Activated CD4-positive, alpha-beta T cell treated with anti-CD3 and anti-CD28 coated beads for 4 hours (primary cell): ENCODE measurements at regions not wholly inside any gene's neighbourhood (a gene's known extent, or its start where the extent isn't known, plus 50 kb on each side); places are given as distances from the start of the nearest gene placed in this dataset.

Experiments
- DNase-seq, 2 donors: peaks; one replicate each; pipeline ENCODE4 v3.0.0-alpha.2; 2020

GRCh38 chr5:79868163-79868670 is 122.8 kb downstream of the MTX3 start:
- no peak for DNase-seq

- DNase-seq = no peak
These were observed 125.5 kb downstream of the MTX3 start for GRCh38 chr5:79865579-79865978.

- DNase-seq = no peak
These were observed 126.7 kb downstream of the MTX3 start for GRCh38 chr5:79864364-79864763.

- no peak for DNase-seq
These were observed 131.5 kb downstream of the MTX3 start for GRCh38 chr5:79859588-79859987.

GRCh38 chr5:79858410-79858723 is 132.7 kb downstream of the MTX3 start:
- no peak for DNase-seq

- peak; percentile 62 to 86 for DNase-seq
These were observed 133.2 kb downstream of the MTX3 start for GRCh38 chr5:79857714-79858409.

GRCh38 chr5:79856456-79857055 is 134.5 kb downstream of the MTX3 start:
- DNase-seq = no peak

- DNase-seq = peak in 1 of 2 donors; percentile 5
These were observed 137.2 kb downstream of the MTX3 start for GRCh38 chr5:79853676-79854418.

GRCh38 chr5:79853028-79853427 is 138.0 kb downstream of the MTX3 start:
- no peak for DNase-seq

- DNase-seq = no peak
These were observed 139.6 kb downstream of the MTX3 start for GRCh38 chr5:79851391-79851863.

- DNase-seq = no peak
These were observed 140.1 kb downstream of the MTX3 start for GRCh38 chr5:79850941-79851340.

GRCh38 chr5:79850316-79850822 is 140.7 kb downstream of the MTX3 start:
- DNase-seq = no peak

GRCh38 chr5:79849486-79850315 is 141.4 kb downstream of the MTX3 start:
- no peak for DNase-seq
